Neural cell (in vitro differentiated cells): ENCODE measurements at regions not wholly inside any gene's neighbourhood (a gene's known extent, or its start where the extent isn't known, plus 50 kb on each side); places are given as distances from the start of the nearest gene placed in this dataset.

ENCODE experiments used
- H2AFZ ChIP-seq: fragments of 200-600, 300-800 bp; sonication (generic), shearing (Covaris generic); 2 replicates; pipeline ENCODE4 v1.6.0; 2014; ENCODE audit warnings: low read depth, mild to moderate bottlenecking, antibody characterized with exemption, low read length, moderate library complexity
- H3F3A ChIP-seq: fragments of 200-600 bp; shearing (Covaris generic); 2 replicates; pipeline ENCODE4 v1.6.1; 2016; ENCODE audit warnings: mild to moderate bottlenecking, moderate library complexity, mixed read lengths, antibody characterized with exemption, low read length; ENCODE audit not compliant: insufficient read depth, poor library complexity, severe bottlenecking
- H3K27ac ChIP-seq: fragments of 200-600, 300-800 bp; sonication (generic), shearing (Covaris generic); 2 replicates; pipeline ENCODE4 v1.5.1; 2014; ENCODE audit warnings: mild to moderate bottlenecking, low read length, moderate library complexity
- H3K27me3 ChIP-seq: fragments of 300-800, 200-600 bp; sonication (generic), shearing (Covaris generic); 2 replicates; pipeline ENCODE4 v1.6.0; 2014; ENCODE audit warnings: mild to moderate bottlenecking, low read depth, low read length, moderate library complexity; ENCODE audit not compliant: insufficient read depth
- H3K36me3 ChIP-seq: fragments of 300-800, 200-600 bp; sonication (generic), shearing (Covaris generic); 2 replicates; pipeline ENCODE4 v1.5.1; 2014; ENCODE audit warnings: mild to moderate bottlenecking, antibody characterized with exemption, low read length, moderate library complexity; ENCODE audit not compliant: insufficient read depth
- H3K4me2 ChIP-seq: fragments of 300-800, 200-600 bp; sonication (generic), shearing (Covaris generic); 2 replicates; pipeline ENCODE4 v1.6.0; 2014; ENCODE audit warnings: mild to moderate bottlenecking, low read length
- H3K4me3 ChIP-seq: fragments of 300-800, 200-600 bp; sonication (generic), shearing (Covaris generic); 2 replicates; pipeline ENCODE4 v1.5.1; 2014; ENCODE audit warnings: mild to moderate bottlenecking, low read length, moderate library complexity
- H3K79me2 ChIP-seq: fragments of 200-600 bp; shearing (Covaris generic); replicated peaks from 2 replicates; pipeline ENCODE4 v1.6.0; 2014; ENCODE audit warnings: mild to moderate bottlenecking, low read length, moderate library complexity; ENCODE audit not compliant: insufficient read depth
- H3K9ac ChIP-seq: fragments of 300-800, 200-600 bp; sonication (generic), shearing (Covaris generic); 2 replicates; pipeline ENCODE4 v1.6.1; 2016; ENCODE audit warnings: mild to moderate bottlenecking, low read length, mixed read lengths
- H3K9me2 ChIP-seq: fragments of 200-600 bp; shearing (Covaris generic); 2 replicates; pipeline ENCODE4 v1.6.1; 2016; ENCODE audit warnings: mild to moderate bottlenecking, low read length, mixed read lengths; ENCODE audit not compliant: insufficient read depth
- H3K9me3 ChIP-seq: fragments of 200-600, 300-800 bp; sonication (generic), shearing (Covaris generic); 2 replicates; pipeline ENCODE4 v1.6.1; 2016; ENCODE audit warnings: mild to moderate bottlenecking, mixed run types, low read length, moderate library complexity, mixed read lengths
- H4K20me1 ChIP-seq: fragments of 200-600 bp; shearing (Covaris generic); 2 replicates; pipeline ENCODE4 v1.6.1; 2016; ENCODE audit warnings: mild to moderate bottlenecking, mixed run types; ENCODE audit not compliant: insufficient read depth
- CTCF ChIP-seq: fragments of 450-650 bp; IDR thresholded peaks from 2 replicates; pipeline ENCODE4 v1.5.1; 2014; ENCODE audit warnings: antibody characterized with exemption, mild to moderate bottlenecking, moderate library complexity; ENCODE audit not compliant: poor library complexity, severe bottlenecking
- EP300 ChIP-seq: fragments of 450-650 bp; conservative IDR thresholded peaks from 2 replicates; pipeline ENCODE4 v1.6.1; 2014; ENCODE audit warnings: antibody characterized with exemption, mild to moderate bottlenecking, moderate library complexity; ENCODE audit not compliant: poor library complexity, severe bottlenecking
- EZH2 ChIP-seq: fragments of 200-600, 300-800 bp; shearing (Covaris generic), sonication (generic); IDR thresholded peaks from 2 replicates; pipeline ENCODE4 v1.6.1; 2014; ENCODE audit warnings: antibody characterized with exemption, low read length, borderline replicate concordance, mild to moderate bottlenecking; ENCODE audit not compliant: insufficient read depth, poor library complexity, severe bottlenecking
- MXI1 ChIP-seq: fragments of 450-650 bp; conservative IDR thresholded peaks from 2 replicates; pipeline ENCODE4 v1.6.1; 2014; ENCODE audit warnings: antibody characterized with exemption, mild to moderate bottlenecking; ENCODE audit not compliant: poor library complexity, severe bottlenecking
- POLR2AphosphoS5 ChIP-seq: IDR thresholded peaks from 2 replicates; pipeline ENCODE4 v1.6.1; 2012
- RAD21 ChIP-seq: fragments of 450-650 bp; conservative IDR thresholded peaks from 2 replicates; pipeline ENCODE4 v1.6.1; 2014; ENCODE audit warnings: antibody characterized with exemption, mild to moderate bottlenecking, moderate library complexity
- SMC3 ChIP-seq: fragments of 450-650 bp; conservative IDR thresholded peaks from 2 replicates; pipeline ENCODE4 v1.6.1; 2014; ENCODE audit warnings: antibody characterized with exemption, mild to moderate bottlenecking, moderate library complexity; ENCODE audit not compliant: poor library complexity
- TAF1 ChIP-seq: IDR thresholded peaks from 2 replicates; pipeline ENCODE4 v1.6.1; 2012; ENCODE audit warnings: low read depth
- TF ChIP-seq, protein P1 (sequence below): IDR thresholded peaks from 2 replicates; pipeline ENCODE4 v1.6.1; 2012; ENCODE audit warnings: borderline replicate concordance

DNA sequence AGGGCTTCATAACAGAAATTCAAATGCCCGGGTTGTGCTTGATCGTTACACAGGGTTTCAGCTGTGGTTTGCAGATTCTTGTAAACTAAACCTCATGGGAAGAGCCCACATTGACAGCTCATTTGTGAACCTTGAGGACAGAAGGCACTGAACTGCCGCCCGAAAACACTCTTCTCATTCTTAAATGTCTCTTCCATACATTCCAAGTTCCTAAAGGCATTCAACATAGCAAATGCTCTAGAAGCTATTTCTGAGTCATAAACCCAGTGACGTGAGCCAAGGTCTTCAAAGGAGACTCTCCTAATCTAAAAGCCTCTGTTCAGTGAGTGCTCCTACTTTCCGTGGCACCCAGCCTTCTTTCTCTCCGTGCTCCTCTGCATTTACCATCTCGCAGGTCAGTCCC lies 737.8 kb upstream of the FRG1 start:
- no peak overlapping the region for H2AFZ ChIP-seq
- no peak overlapping the region for H3K4me3 ChIP-seq
- H3K36me3 ChIP-seq, result no peaks in the 10 kb centered on the region
- H3K9ac ChIP-seq, result no peak overlapping the region
- no peak overlapping the region for H3K4me2 ChIP-seq
- no peak overlapping the region for H3K27ac ChIP-seq
- H3K79me2 ChIP-seq, result no peaks in the 10 kb centered on the region
- H3K27me3 ChIP-seq, result no peaks in the 10 kb centered on the region
- no peaks in the 10 kb centered on the region for H3F3A ChIP-seq
- no peaks in the 10 kb centered on the region for H3K9me2 ChIP-seq
- TF ChIP-seq POLR2AphosphoS5, result no peak
- TF ChIP-seq, protein P1, sequence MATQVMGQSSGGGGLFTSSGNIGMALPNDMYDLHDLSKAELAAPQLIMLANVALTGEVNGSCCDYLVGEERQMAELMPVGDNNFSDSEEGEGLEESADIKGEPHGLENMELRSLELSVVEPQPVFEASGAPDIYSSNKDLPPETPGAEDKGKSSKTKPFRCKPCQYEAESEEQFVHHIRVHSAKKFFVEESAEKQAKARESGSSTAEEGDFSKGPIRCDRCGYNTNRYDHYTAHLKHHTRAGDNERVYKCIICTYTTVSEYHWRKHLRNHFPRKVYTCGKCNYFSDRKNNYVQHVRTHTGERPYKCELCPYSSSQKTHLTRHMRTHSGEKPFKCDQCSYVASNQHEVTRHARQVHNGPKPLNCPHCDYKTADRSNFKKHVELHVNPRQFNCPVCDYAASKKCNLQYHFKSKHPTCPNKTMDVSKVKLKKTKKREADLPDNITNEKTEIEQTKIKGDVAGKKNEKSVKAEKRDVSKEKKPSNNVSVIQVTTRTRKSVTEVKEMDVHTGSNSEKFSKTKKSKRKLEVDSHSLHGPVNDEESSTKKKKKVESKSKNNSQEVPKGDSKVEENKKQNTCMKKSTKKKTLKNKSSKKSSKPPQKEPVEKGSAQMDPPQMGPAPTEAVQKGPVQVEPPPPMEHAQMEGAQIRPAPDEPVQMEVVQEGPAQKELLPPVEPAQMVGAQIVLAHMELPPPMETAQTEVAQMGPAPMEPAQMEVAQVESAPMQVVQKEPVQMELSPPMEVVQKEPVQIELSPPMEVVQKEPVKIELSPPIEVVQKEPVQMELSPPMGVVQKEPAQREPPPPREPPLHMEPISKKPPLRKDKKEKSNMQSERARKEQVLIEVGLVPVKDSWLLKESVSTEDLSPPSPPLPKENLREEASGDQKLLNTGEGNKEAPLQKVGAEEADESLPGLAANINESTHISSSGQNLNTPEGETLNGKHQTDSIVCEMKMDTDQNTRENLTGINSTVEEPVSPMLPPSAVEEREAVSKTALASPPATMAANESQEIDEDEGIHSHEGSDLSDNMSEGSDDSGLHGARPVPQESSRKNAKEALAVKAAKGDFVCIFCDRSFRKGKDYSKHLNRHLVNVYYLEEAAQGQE, result no peak
- no peak for TF ChIP-seq CTCF
- no peak for TF ChIP-seq EP300
- no peak for TF ChIP-seq EZH2
- TF ChIP-seq MXI1, result no peak
- no peak for TF ChIP-seq TAF1
- TF ChIP-seq SMC3, result no peak
- no peak for TF ChIP-seq RAD21
- no peaks in the 10 kb centered on the region for H4K20me1 ChIP-seq
- H3K9me3 ChIP-seq, result no peaks in the 10 kb centered on the region

- H3K9me2 ChIP-seq, result no peaks in the 10 kb centered on the region
- H2AFZ ChIP-seq, result no peak overlapping the region
- no peaks in the 10 kb centered on the region for H3F3A ChIP-seq
- no peaks in the 10 kb centered on the region for H3K79me2 ChIP-seq
- H3K9ac ChIP-seq, result no peak overlapping the region
- no peaks in the 10 kb centered on the region for H4K20me1 ChIP-seq
- H3K4me3 ChIP-seq, result no peak overlapping the region
- no peaks in the 10 kb centered on the region for H3K27me3 ChIP-seq
- TF ChIP-seq EP300 (no peak), CTCF (no peak), SMC3 (no peak), POLR2AphosphoS5 (no peak), TAF1 (no peak), RAD21 (no peak), MXI1 (no peak), EZH2 (no peak)
- TF ChIP-seq, protein P1, result no peak
- H3K27ac ChIP-seq, result no peak overlapping the region
- H3K36me3 ChIP-seq, result no peaks in the 10 kb centered on the region
- H3K4me2 ChIP-seq, result no peak overlapping the region
- H3K9me3 ChIP-seq, result no peaks in the 10 kb centered on the region
These were observed 736.1 kb upstream of the FRG1 start for GRCh38 chr4:189204616-189205015.
